ENCODE measurements at regions not wholly inside any gene's neighbourhood (a gene's known extent, or its start where the extent isn't known, plus 50 kb on each side); places are given as distances from the start of the nearest gene placed in this dataset.

- no peaks in the 10 kb centered on the region for H3K27me3 Mint-ChIP-seq (ENCODE audit: insufficient read depth, low read depth)
- no peak overlapping the region for H3K4me3 Mint-ChIP-seq
- Histone ChIP-seq H3K4me2 (no peak overlapping the region), H3K9me3 (ENCODE audit: low read depth) (no peaks in the 10 kb centered on the region), H3K27me3 (no peaks in the 10 kb centered on the region), H3K4me1 (peaks cover 14% of the 10 kb centered on the region), H3F3A (ENCODE audit: low read depth) (peaks cover 17% of the 10 kb centered on the region), H3K9ac (no peak overlapping the region), H4K20me1 (ENCODE audit: low read depth) (no peaks in the 10 kb centered on the region), H3K79me2 (ENCODE audit: low read depth) (no peaks in the 10 kb centered on the region), H3K4me3 (no peak overlapping the region), H3K36me3 (no peaks in the 10 kb centered on the region), H2AFZ (replicated peaks) (no peak overlapping the region), H3K27ac (no peak overlapping the region)
- DNase-seq (ENCODE audit: low spot score), result no peak
- TF ChIP-seq EZH2phosphoT487 (IDR thresholded peaks at IDR 0.05) (no peak), EZH2 (IDR thresholded peaks at IDR 0.05) (no peak), CTCF (IDR thresholded peaks at IDR 0.05) (no peak)
- no peaks in the 10 kb centered on the region for H3K9me3 Mint-ChIP-seq
- H3K4me1 Mint-ChIP-seq, result peaks cover 2% of the 10 kb centered on the region
- H3K27ac Mint-ChIP-seq, result no peak overlapping the region
- no peaks in the 10 kb centered on the region for H3K36me3 Mint-ChIP-seq
Observed at GRCh38 chr1:214900590-214900989, 181.9 kb upstream of the KCNK2 start.

- no peaks in the 10 kb centered on the region for H3K27me3 Mint-ChIP-seq (ENCODE audit: insufficient read depth, low read depth)
Observed at GRCh38 chr1:214901718-214902117, 180.8 kb upstream of the KCNK2 start.

GRCh38 chr1:214902636-214903320, 179.8 kb upstream of the KCNK2 start:
- H3K27ac ChIP-seq, result no peak overlapping the region
- H3K27ac Mint-ChIP-seq, result no peak overlapping the region
- H3K9ac ChIP-seq, result no peak overlapping the region
- peaks cover 2% of the 10 kb centered on the region for H3K4me1 Mint-ChIP-seq
- no peak overlapping the region for H3K4me3 ChIP-seq
- no peak for DNase-seq (ENCODE audit: low spot score)
- no peak overlapping the region for H3K4me2 ChIP-seq
- peaks cover 15% of the 10 kb centered on the region for H3F3A ChIP-seq (ENCODE audit: low read depth)
- TF ChIP-seq CTCF (IDR thresholded peaks at IDR 0.05), result no peak
- TF ChIP-seq EZH2 (IDR thresholded peaks at IDR 0.05), result no peak
- TF ChIP-seq EZH2phosphoT487 (IDR thresholded peaks at IDR 0.05), result no peak
- H3K4me1 ChIP-seq, result peaks cover 14% of the 10 kb centered on the region
- H3K36me3 Mint-ChIP-seq, result no peaks in the 10 kb centered on the region
- no peaks in the 10 kb centered on the region for H3K27me3 ChIP-seq
- no peaks in the 10 kb centered on the region for H4K20me1 ChIP-seq (ENCODE audit: low read depth)
- no peaks in the 10 kb centered on the region for H3K27me3 Mint-ChIP-seq (ENCODE audit: insufficient read depth, low read depth)
- H3K36me3 ChIP-seq, result no peaks in the 10 kb centered on the region
- no peaks in the 10 kb centered on the region for H3K79me2 ChIP-seq (ENCODE audit: low read depth)
- no peak overlapping the region for H2AFZ ChIP-seq (replicated peaks)
- H3K9me3 ChIP-seq (ENCODE audit: low read depth), result no peaks in the 10 kb centered on the region
- H3K4me3 Mint-ChIP-seq, result no peak overlapping the region
- H3K9me3 Mint-ChIP-seq, result no peaks in the 10 kb centered on the region

More at GRCh38 chr1:214901718-214902117, 180.8 kb upstream of the KCNK2 start:
- Histone ChIP-seq H3K9me3 (ENCODE audit: low read depth) (no peaks in the 10 kb centered on the region), H3K27me3 (no peaks in the 10 kb centered on the region), H3F3A (ENCODE audit: low read depth) (peaks cover 17% of the 10 kb centered on the region), H3K4me2 (no peak overlapping the region), H2AFZ (replicated peaks) (peak overlapping the region; percentile 15), H3K36me3 (no peaks in the 10 kb centered on the region), H3K27ac (no peak overlapping the region), H4K20me1 (ENCODE audit: low read depth) (no peaks in the 10 kb centered on the region), H3K4me3 (no peak overlapping the region), H3K79me2 (ENCODE audit: low read depth) (no peaks in the 10 kb centered on the region), H3K9ac (no peak overlapping the region), H3K4me1 (peaks cover 14% of the 10 kb centered on the region)
- no peaks in the 10 kb centered on the region for H3K9me3 Mint-ChIP-seq
- TF ChIP-seq EZH2phosphoT487 (IDR thresholded peaks at IDR 0.05) (no peak), EZH2 (IDR thresholded peaks at IDR 0.05) (no peak), CTCF (IDR thresholded peaks at IDR 0.05) (no peak)
- no peak overlapping the region for H3K27ac Mint-ChIP-seq
- no peaks in the 10 kb centered on the region for H3K36me3 Mint-ChIP-seq
- DNase-seq (ENCODE audit: low spot score), result no peak
- no peak overlapping the region for H3K4me3 Mint-ChIP-seq
- H3K4me1 Mint-ChIP-seq, result peaks cover 2% of the 10 kb centered on the region
